NCI-H1436 treated with DMSO at 0.1 percent for 48 hours (cell line): ENCODE measurements at regions not wholly inside any gene's neighbourhood (a gene's known extent, or its start where the extent isn't known, plus 50 kb on each side); places are given as distances from the start of the nearest gene placed in this dataset.
"Not testable (repeated sequence)": the region's sequence is repeated elsewhere in the genome, so short reads cannot be mapped to it uniquely, and the experiment has no call there.

Experiments used
- DNase-seq: peaks from one replicate; lab custom pipeline; 2025; lab: John Stamatoyannopoulos, UW

DNA sequence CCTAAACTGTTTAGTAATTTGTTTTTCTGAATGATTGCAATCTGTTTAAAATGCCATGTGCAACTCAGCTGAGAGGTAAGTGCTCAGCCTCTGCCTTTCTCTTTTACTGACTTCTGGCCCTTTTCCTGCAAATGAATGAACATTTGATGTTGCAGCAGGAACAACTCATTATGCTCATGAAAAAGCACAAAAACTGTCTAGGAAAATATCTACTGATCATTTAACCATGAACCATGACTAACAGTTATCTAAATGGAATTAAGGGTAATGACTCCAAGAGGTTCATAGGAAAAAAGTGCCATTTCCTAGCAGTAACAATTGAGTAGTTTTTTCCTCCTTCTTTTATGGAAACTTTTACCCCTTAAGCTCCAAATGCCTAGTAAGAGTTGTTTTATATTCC, 70.6 kb upstream of the ANKH start:
- DNase-seq: no peak

DNA sequence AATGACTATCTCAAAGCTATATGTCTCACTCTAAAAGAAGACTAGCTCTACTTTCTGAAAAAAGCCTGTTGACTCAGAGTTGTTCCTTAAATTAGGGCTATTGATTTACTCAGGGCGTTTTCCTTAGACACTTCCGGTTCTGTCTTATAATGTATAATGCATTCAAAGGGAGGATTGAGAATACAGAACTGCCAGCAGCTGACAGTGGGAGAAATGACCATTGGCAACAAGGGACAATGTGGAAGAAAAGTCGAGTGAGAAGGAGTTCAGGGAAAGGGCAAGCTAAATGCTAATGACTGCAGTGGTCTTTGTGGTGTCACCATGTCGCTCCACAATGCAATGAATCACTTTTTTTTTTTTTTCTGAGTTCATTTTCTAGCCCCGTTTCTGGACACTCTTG, 65.7 kb upstream of the ANKH start:
- DNase-seq: no peak

DNA sequence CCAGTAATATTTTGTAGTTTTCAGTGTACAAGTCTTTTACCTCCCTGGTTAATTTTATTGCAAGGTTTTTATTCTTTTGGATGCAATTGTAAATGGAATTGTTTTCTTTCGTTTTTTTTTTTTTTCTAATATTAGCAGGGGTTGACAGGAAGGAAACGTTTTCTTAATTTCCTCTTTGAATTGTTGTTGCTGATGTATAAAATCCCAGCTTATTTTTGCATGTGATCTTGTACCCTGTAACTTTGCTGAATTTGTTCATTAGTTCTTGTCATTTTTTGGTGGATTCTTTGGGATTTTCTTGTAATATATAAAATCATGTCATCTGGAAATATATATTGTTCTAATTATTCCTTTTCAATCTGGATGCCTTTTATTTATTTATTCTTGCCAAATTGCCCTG, 65.0 kb upstream of the ANKH start:
- no peak for DNase-seq

DNA sequence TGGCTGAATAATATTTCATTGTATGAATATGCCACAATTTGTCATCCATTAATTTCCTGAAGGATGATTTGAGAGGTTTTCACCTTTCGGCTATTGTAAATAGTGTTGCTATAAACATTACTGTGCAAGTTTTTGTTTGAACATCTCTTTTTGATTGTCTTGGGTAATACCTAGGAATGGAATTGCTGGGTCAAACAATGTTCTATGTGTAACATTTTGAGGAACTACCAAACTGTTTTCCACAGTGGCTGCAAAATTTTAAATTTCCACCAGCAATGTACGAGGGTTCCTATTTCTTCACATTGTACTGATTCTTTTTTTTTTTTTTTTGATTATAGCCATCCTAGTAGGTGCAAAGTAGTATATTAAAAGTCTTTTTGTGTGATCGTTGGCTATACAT, 63.8 kb upstream of the ANKH start:
- DNase-seq: no peak

DNA sequence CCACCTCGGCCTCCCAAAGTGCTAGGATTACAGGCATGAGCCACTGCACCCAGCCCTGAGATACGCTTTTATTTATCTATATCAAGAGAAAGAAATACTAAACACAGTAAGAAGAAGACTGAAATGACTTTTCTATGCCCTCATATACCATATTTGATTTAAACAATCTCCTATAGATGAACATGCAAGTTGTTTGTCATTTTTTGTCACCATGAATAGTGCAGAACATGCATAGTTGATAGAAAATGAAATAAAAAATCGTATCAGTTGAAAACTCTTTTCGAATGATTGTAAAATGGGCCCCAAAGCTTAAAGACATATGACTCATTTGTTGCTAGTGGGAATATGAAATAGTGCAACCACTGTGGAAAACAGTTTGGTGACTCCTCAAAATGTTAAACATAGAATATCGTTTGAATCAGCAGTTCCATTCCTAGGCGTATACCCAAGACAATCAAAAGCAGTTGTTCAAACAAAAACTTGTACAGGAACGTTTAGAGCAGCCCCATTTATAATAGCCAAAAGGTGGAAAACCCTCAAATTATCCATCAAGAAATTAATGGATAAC, 61.4 kb upstream of the ANKH start:
- DNase-seq: no peak

DNA sequence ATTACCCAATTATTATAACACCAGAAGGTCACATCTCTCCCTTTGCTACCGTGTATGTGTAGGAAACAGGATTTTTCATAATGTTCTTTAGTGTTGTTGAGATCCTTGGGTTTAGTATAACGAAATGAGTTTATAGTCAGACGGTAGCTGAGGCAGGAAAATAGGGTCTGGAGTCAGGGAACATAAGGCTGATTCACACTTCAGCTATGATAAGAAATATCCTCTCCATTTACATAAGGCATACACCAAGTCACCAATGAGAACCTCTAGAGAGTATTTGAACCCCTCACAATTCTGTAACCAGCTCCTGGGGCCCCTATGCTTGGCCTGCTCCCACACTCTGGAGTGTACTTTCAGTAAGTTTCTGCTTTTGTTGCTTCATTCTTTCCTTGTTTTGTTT, 58.9 kb upstream of the ANKH start:
- DNase-seq: no peak

DNA sequence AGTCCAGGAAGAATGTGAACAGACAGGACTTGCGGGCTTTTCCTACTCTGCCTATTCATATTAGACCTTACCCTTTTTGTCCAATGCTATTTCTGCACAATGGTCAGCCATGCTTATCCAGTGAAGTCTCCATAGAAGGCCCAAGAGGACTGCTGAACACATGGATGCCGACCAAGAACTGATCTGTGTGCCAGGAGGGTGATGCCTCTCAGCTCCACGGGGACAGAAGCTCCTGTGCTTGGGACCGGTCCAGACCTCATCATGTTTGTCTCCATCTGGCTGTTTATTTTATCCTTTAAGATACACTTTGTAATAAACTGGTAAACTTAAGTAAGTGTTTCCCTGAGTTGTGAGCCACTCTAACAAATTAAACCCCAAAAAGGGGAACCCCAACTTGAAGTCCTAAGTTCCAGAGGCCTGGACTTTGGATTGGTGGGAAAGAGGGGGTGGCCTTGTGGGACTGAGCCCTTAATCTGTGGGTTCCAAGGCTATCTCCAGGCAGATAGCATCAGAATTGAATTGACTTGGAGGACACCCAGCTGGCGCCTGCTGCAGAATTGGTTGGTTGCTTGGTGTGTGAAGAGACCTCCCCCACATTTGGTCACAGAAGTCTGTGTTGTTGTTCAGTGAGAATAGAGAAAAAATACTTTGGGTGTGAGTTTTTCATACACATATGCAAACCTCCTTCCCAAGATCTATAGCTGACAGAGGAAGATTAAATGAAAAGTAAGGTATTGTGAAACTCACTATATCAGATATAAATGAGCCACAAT, 57.9 kb upstream of the ANKH start:
- DNase-seq: no peak

DNA sequence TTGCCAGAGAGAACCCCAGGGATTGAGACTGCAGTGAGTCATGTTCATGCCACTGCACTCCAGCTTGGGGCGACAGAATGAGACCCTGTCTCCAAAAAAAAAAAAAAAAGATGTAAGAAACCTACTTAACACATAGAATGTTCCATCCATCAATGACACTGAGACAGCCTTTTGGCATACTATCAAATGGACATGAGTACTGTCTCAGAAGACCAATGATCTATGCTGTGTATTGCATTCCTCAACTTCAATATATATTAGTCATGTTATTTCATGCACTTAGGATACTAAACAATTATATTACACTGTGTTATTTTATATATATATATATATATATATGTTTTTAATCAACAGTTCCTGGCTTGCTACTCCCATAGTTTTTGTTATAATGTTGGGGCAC, 57.1 kb upstream of the ANKH start:
- DNase-seq: no peak

DNA sequence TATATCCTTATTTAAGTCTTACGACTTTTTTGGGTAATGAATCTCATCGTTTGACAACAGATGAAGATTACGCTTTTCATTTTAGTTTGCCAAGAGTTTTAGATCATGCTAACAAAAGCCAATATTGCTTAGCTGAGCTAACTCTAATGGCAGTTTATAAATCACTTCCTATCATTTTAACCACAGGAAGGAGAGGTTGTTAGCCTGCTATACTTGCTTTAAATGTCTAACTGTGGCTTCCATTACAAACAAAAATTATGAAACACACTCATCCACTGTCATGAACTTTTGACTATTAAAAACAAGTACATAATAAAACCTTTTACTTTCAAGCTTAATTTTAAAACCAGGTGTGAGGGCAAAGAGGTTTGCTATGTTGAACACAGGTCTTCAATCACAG, 53.7 kb upstream of the ANKH start:
- DNase-seq: no peak

DNA sequence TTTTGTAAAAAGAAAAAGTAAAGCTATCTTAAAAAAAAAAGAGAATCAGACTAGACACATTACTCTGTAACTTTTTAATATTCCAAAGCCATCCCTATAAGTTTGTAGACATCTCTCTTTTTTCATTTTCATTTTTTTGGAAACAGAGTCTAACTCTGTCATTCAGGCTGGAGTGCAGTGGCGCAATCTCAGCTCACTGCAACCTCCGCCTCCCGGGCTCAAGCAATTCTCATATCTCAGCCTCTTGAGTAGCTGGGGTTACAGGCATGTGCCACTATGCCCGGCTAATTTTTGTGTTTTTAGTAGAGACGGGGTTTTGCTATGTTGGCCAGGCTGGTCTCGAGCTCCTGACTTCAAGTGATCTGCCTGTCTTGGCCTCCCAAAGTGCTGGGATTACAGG, 51.4 kb upstream of the ANKH start:
- not testable (repeated sequence) for DNase-seq

DNA sequence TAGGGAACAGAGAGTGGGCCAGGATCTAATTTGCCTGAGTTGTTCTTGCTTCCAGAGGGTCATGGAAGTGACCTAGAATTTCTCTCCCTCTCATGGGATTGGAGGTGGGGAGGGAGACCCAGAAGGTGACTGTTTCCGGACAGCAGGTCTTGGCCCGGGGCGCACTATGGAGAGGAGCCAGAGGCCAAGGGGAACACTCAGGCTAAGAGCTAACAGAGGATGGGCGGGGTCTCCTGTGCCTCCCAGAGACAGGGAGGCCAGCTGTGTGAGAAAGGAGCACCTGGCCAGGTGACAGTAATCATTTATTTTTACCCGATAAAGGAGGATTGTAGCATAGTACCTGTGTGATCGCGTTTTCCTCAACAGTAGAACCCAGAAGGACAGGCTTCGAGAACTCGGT, 50.9 kb upstream of the ANKH start:
- no peak for DNase-seq
